ENCODE measurements at regions not wholly inside any gene's neighbourhood (a gene's known extent, or its start where the extent isn't known, plus 50 kb on each side); places are given as distances from the start of the nearest gene placed in this dataset.

- no peak for TF ChIP-seq CTCF (IDR thresholded peaks at IDR 0.05; ENCODE audit: low read depth, low read length)
- DNase-seq (ENCODE audit: extremely low read depth, low read depth) = no peak
Measured at GRCh38 chr10:3986493-3987142, 201.6 kb upstream of the KLF6 start.

- no peak for TF ChIP-seq CTCF (IDR thresholded peaks at IDR 0.05; ENCODE audit: low read depth, low read length)
- no peak for DNase-seq (ENCODE audit: extremely low read depth, low read depth)
Measured at GRCh38 chr10:3982746-3983442, 197.9 kb upstream of the KLF6 start.

- no peak for DNase-seq (ENCODE audit: extremely low read depth, low read depth)
- no peak for TF ChIP-seq CTCF (IDR thresholded peaks at IDR 0.05; ENCODE audit: low read depth, low read length)
Measured at GRCh38 chr10:3981300-3981699, 196.3 kb upstream of the KLF6 start.

GRCh38 chr10:3980660-3981059 is 195.7 kb upstream of the KLF6 start:
- DNase-seq (ENCODE audit: extremely low read depth, low read depth) = no peak
- TF ChIP-seq CTCF (IDR thresholded peaks at IDR 0.05; ENCODE audit: low read depth, low read length) = no peak

GRCh38 chr10:3980144-3980543 is 195.1 kb upstream of the KLF6 start:
- no peak for DNase-seq (ENCODE audit: extremely low read depth, low read depth)
- no peak for TF ChIP-seq CTCF (IDR thresholded peaks at IDR 0.05; ENCODE audit: low read depth, low read length)

GRCh38 chr10:3978761-3979160 is 193.8 kb upstream of the KLF6 start:
- DNase-seq (ENCODE audit: extremely low read depth, low read depth) = no peak
- TF ChIP-seq CTCF (IDR thresholded peaks at IDR 0.05; ENCODE audit: low read depth, low read length) = no peak

- TF ChIP-seq CTCF (IDR thresholded peaks at IDR 0.05; ENCODE audit: low read depth, low read length) = no peak
- DNase-seq (ENCODE audit: extremely low read depth, low read depth) = no peak
Measured at GRCh38 chr10:3978174-3978573, 193.2 kb upstream of the KLF6 start.

Data from AG09319 (cell line).